Tibial artery (tissue), 4 donors: ENCODE measurements at regions not wholly inside any gene's neighbourhood (a gene's known extent, or its start where the extent isn't known, plus 50 kb on each side); places are given as distances from the start of the nearest gene placed in this dataset.

Source experiments
- DNase-seq, 2 donors: peaks; one replicate each; pipeline ENCODE4 v3.0.0-alpha.2; 2019
- H3K27ac ChIP-seq, 2 donors: fragments of 200-600 bp; sonication (generic) in 1 of 2; 1 replicate in 1 of 2; 2 replicates in 1 of 2; pipeline ENCODE4 v1.5.1; 2018 to 2019; ENCODE audit warnings: mild to moderate bottlenecking in 1 of 2
- H3K27me3 ChIP-seq, 2 donors: fragments of 200-600 bp; sonication (generic) in 1 of 2; one replicate each; pipeline versions ENCODE4 v1.5.1 to v1.6.0; 2016 to 2019
- H3K36me3 ChIP-seq, 3 donors: fragments of 200-600 bp; sonication (generic) in 2 of 3; one replicate each; pipeline ENCODE4 v1.5.1; 2016 to 2019; ENCODE audit warnings: mild to moderate bottlenecking in 2 of 3
- H3K4me1 ChIP-seq, 4 donors: fragments of 200-600 bp; sonication (generic) in 2 of 4; 1 replicate in 3 of 4; 2 replicates in 1 of 4; pipeline ENCODE4 v1.5.1; 2016 to 2019
- H3K4me3 ChIP-seq, 2 donors: fragments of 200-600 bp; sonication (generic) in 1 of 2; 1 replicate in 1 of 2; 2 replicates in 1 of 2; pipeline ENCODE4 v1.5.1; 2018 to 2019; ENCODE audit warnings: mild to moderate bottlenecking in 2 of 2
- H3K9me3 ChIP-seq, 3 donors: fragments of 200-600 bp; sonication (generic) in 1 of 3; one replicate each; pipeline ENCODE4 v1.5.1; 2016 to 2019
- intact Hi-C: fragments of 100-400 bp; cut with DNase I; formaldehyde crosslinking; loops from one replicate; pipeline ENCODE4 v1.15.0; 2023; ENCODE audit warnings: low total_unique reads
- TF ChIP-seq, protein P1 (sequence below), 2 experiments: fragments of 200-600 bp in 1 of 2; fragments of 450-650 bp in 1 of 2; IDR thresholded peaks; one replicate each; pipeline ENCODE4 v1.5.1; 2017 to 2019; ENCODE audit warnings: antibody characterized with exemption in 2 of 2, mild to moderate bottlenecking in 1 of 2, moderate library complexity in 1 of 2

DNA sequence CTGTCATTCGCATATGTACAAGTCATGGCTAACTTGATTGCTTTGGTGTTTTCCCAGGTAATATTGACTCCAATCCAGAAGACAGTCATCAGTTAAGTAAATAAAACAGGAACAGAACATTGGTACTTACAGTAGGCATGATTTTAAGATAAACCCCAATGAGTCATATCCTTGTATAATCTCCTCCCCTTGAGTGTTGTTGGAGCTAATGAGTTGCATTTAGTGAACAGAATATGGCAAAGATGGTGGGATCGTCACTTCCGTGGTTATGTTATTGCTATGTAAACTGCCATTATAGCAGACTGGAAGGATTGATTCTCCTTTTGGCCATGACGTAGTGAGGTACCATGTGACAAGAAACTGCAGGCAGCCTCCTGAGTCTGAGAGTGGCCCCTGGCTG lies 102.2 kb downstream of the TMX1 start:
- DNase-seq: no peak
- Histone ChIP-seq H3K36me3 (no peaks in the 10 kb centered on the region), H3K4me1 (peaks cover 0 to 5% (median 0%) of the 10 kb centered on the region in 4 donors), H3K4me3 (no peak overlapping the region), H3K27ac (no peak overlapping the region), H3K27me3 (no peaks in the 10 kb centered on the region), H3K9me3 (no peaks in the 10 kb centered on the region)
- TF ChIP-seq, protein P1, sequence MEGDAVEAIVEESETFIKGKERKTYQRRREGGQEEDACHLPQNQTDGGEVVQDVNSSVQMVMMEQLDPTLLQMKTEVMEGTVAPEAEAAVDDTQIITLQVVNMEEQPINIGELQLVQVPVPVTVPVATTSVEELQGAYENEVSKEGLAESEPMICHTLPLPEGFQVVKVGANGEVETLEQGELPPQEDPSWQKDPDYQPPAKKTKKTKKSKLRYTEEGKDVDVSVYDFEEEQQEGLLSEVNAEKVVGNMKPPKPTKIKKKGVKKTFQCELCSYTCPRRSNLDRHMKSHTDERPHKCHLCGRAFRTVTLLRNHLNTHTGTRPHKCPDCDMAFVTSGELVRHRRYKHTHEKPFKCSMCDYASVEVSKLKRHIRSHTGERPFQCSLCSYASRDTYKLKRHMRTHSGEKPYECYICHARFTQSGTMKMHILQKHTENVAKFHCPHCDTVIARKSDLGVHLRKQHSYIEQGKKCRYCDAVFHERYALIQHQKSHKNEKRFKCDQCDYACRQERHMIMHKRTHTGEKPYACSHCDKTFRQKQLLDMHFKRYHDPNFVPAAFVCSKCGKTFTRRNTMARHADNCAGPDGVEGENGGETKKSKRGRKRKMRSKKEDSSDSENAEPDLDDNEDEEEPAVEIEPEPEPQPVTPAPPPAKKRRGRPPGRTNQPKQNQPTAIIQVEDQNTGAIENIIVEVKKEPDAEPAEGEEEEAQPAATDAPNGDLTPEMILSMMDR (IDR thresholded peaks at IDR 0.05): no peak
- intact Hi-C loops: no loop called here

DNA sequence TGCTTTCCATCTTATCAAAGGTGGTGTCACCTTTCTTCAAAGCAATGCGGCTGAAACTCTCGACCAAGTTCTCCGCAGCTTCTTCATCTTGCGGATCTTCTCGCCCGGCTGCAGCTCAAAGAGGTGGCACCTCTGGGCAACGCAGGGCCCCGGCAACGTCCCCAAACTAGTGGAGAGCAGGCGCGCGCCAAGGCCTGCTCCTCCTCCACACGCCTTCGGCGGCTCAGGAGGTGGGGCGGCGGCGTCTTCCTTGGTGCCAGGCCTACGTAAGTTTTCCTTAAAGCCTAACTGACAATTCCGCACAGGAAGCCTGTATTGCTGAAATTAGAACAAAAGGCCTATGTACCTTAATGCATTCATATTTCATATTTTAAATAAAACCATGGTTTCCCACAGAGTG lies 112.0 kb downstream of the TMX1 start:
- no peaks in the 10 kb centered on the region for H3K4me1 ChIP-seq
- no peaks in the 10 kb centered on the region for H3K9me3 ChIP-seq
- H3K4me3 ChIP-seq: no peak overlapping the region
- TF ChIP-seq, protein P1 (IDR thresholded peaks at IDR 0.05): no peak
- intact Hi-C loops: no loop called here
- no peak overlapping the region for H3K27ac ChIP-seq
- no peak for DNase-seq
- no peaks in the 10 kb centered on the region for H3K27me3 ChIP-seq
- H3K36me3 ChIP-seq: no peaks in the 10 kb centered on the region

DNA sequence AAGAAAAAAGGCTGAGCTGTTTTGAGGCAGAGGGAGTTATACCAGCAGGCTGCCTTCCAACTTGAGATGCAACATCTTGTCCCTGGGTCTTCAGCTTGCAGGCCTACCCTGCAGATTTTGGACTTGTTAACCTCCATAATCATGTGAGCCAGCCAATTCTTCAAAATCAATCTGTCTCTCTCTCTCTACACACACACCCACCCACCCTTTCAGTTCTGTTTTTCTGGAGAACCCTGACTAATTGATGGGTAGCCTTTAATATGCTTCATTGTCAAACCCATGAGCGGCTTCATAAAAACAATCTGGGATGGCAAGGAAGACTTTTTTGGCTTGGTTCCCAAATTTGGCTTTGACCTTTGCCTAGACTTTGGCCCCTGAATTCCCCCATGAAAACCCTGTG lies 113.9 kb downstream of the TMX1 start:
- no peaks in the 10 kb centered on the region for H3K36me3 ChIP-seq
- H3K27me3 ChIP-seq: no peaks in the 10 kb centered on the region
- no peaks in the 10 kb centered on the region for H3K9me3 ChIP-seq
- intact Hi-C loops: no loop called here
- no peaks in the 10 kb centered on the region for H3K4me1 ChIP-seq
- TF ChIP-seq, protein P1 (IDR thresholded peaks at IDR 0.05): no peak
- DNase-seq: no peak
- H3K4me3 ChIP-seq: no peak overlapping the region
- no peak overlapping the region for H3K27ac ChIP-seq

DNA sequence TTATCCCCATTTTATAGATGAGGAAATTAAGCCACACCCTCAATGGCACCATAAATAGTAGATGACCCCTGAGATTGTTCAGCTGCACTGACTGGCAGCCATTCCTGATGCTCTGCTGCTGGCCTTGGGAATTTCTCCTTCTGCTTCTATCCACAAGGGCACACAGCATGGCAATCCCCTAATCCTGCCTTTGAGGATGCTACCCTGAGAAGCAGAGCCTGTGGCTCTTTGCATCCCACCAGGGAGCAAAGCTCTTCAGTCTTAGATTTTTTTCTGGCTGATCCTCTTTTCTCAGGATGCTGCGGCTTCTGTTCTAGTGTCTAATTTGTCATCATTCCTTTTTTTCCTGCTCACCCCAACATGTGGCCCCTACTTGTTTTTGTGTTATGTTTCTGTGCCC lies 114.8 kb downstream of the TMX1 start:
- intact Hi-C loops: no loop called here
- Histone ChIP-seq H3K9me3 (no peaks in the 10 kb centered on the region), H3K27ac (no peak overlapping the region), H3K4me3 (no peak overlapping the region), H3K27me3 (no peaks in the 10 kb centered on the region), H3K4me1 (no peaks in the 10 kb centered on the region), H3K36me3 (no peaks in the 10 kb centered on the region)
- TF ChIP-seq, protein P1 (IDR thresholded peaks at IDR 0.05): no peak
- no peak for DNase-seq

DNA sequence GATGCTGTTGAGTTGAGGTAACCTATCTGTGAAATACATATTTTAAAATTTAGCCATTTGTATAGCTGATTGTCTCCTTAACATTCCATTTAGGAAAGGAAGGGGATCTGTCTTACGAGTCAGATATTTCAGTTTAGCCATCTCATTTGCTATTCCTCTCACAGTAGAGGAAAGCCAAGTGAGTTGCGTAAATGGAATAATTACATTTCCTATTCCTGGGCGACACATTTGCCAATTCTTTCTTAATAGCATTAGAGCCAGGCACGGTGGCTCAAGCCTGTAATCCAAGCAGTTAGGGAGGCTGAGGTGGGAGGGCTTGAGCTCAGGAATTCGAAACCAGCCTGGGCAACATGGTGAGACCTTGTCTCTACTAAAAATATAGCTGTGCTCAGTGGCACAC lies 116.3 kb downstream of the TMX1 start:
- Histone ChIP-seq H3K27ac (no peak overlapping the region), H3K4me3 (no peak overlapping the region), H3K9me3 (no peaks in the 10 kb centered on the region), H3K4me1 (no peaks in the 10 kb centered on the region), H3K36me3 (no peaks in the 10 kb centered on the region), H3K27me3 (no peaks in the 10 kb centered on the region)
- peak in 1 of 2 donors; percentile 40 for DNase-seq
- TF ChIP-seq, protein P1 (IDR thresholded peaks at IDR 0.05): no peak
- intact Hi-C loops: no loop called here

DNA sequence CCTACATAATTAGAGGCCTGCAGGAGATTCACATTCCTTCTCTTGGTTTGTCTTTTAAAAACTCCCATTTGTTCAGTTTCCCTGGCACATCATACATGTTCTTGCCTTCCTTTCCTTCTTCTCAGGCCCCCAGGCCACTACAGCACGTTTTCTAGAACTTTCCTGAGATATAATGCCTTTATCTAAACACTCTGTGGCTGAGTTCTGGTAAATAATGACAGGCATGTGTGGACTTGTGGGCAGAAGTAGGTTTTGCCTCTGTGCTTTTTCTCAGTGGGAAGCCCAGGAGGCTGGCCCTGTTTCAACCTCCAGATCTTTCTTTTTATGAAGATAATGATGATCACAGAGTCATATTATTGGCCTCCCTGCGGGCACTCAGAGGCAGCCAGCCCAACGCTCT lies 117.2 kb downstream of the TMX1 start:
- DNase-seq: no peak
- no peaks in the 10 kb centered on the region for H3K9me3 ChIP-seq
- TF ChIP-seq, protein P1 (IDR thresholded peaks at IDR 0.05): no peak
- intact Hi-C loops: no loop called here
- no peaks in the 10 kb centered on the region for H3K36me3 ChIP-seq
- no peak overlapping the region for H3K4me3 ChIP-seq
- no peaks in the 10 kb centered on the region for H3K27me3 ChIP-seq
- H3K4me1 ChIP-seq: no peaks in the 10 kb centered on the region
- H3K27ac ChIP-seq: no peak overlapping the region
